IPS-20b (cell line): ENCODE measurements at regions not wholly inside any gene's neighbourhood (a gene's known extent, or its start where the extent isn't known, plus 50 kb on each side); places are given as distances from the start of the nearest gene placed in this dataset.
A peak's percentile ranks its signal among the peaks of the same experiment; 100 is the strongest.

ENCODE experiments used
- H3K27ac ChIP-seq: one replicate; pipeline ENCODE4 v1.5.1; 2013; ENCODE audit warnings: low read length
- H3K27me3 ChIP-seq: 2 replicates; pipeline ENCODE4 v1.6.1; 2013; ENCODE audit warnings: mild to moderate bottlenecking, low read length, inconsistent platforms; ENCODE audit not compliant: insufficient read depth
- H3K36me3 ChIP-seq: 2 replicates; pipeline ENCODE4 v1.6.1; 2013; ENCODE audit warnings: low read depth, mild to moderate bottlenecking, inconsistent platforms, low read length, moderate library complexity; ENCODE audit not compliant: insufficient read depth
- H3K4me1 ChIP-seq: 2 replicates; pipeline ENCODE4 v1.6.1; 2013; ENCODE audit warnings: mild to moderate bottlenecking, control low read depth, inconsistent platforms, low read length, moderate library complexity; ENCODE audit not compliant: insufficient read depth
- H3K4me3 ChIP-seq: 2 replicates; pipeline ENCODE4 v1.5.1; 2013; ENCODE audit warnings: mild to moderate bottlenecking, low read length, inconsistent platforms
- H3K9ac ChIP-seq: 2 replicates; pipeline ENCODE4 v1.6.1; 2013; ENCODE audit warnings: low read depth, mild to moderate bottlenecking, inconsistent platforms, low read length, moderate library complexity
- H3K9me3 ChIP-seq: 2 replicates; pipeline ENCODE4 v1.6.1; 2013; ENCODE audit warnings: mild to moderate bottlenecking, low read depth, low read length, inconsistent platforms; ENCODE audit not compliant: insufficient read depth

DNA sequence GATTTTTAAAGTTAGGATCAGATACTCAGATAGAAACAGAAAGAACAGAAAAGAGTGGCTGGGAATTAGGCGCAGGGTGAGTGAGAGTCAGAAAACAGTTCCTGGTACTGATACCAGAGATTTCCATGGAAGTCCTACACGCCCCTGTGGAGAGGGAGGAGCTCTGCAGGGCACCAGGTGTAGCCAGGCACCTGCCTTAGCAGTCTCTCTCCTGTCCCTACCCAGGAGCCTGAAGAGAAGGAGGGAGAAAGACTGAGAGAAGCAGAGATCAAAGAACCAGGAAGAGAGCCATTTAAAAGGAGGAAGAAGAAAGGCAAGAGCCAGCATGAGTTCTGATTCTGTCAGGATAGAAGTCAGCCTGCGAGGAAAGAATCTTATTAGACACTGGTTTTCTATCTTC, 65.0 kb downstream of the CBLN1 start:
- no peak overlapping the region for H3K9ac ChIP-seq
- no peak overlapping the region for H3K27ac ChIP-seq
- peaks cover 18% of the 10 kb centered on the region; the same call in 1 of the 2 replicates for H3K27me3 ChIP-seq
- no peak overlapping the region for H3K4me3 ChIP-seq
- H3K9me3 ChIP-seq: no peaks in the 10 kb centered on the region
- no peaks in the 10 kb centered on the region for H3K36me3 ChIP-seq
- H3K4me1 ChIP-seq: peaks cover 19% of the 10 kb centered on the region

DNA sequence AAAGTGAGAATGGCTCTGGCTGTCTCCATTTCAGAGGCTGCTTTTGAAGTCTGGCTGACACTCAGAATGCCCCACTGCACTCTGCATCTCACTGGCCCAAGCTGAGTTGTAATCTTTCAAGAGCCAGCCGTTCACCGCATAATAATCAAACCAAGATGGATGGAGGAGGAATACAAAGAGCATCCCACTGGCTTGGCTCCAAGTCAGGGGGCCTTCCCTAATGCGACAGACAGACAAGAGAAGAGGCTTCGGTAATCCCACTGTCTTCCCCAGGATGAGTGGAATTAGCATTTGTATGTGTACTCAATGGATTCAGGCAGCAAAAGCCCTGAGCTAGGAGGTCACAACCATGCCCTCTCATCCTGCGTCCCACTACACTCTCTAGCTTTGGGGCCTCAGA, 68.0 kb downstream of the CBLN1 start:
- no peaks in the 10 kb centered on the region for H3K9me3 ChIP-seq
- H3K4me1 ChIP-seq: peaks cover 19% of the 10 kb centered on the region
- peaks cover 19% of the 10 kb centered on the region; the same call in 1 of the 2 replicates for H3K27me3 ChIP-seq
- H3K27ac ChIP-seq: no peak overlapping the region
- no peak overlapping the region for H3K9ac ChIP-seq
- H3K4me3 ChIP-seq: peak overlapping the region; percentile 41; the same call in 1 of the 2 replicates
- no peaks in the 10 kb centered on the region for H3K36me3 ChIP-seq

DNA sequence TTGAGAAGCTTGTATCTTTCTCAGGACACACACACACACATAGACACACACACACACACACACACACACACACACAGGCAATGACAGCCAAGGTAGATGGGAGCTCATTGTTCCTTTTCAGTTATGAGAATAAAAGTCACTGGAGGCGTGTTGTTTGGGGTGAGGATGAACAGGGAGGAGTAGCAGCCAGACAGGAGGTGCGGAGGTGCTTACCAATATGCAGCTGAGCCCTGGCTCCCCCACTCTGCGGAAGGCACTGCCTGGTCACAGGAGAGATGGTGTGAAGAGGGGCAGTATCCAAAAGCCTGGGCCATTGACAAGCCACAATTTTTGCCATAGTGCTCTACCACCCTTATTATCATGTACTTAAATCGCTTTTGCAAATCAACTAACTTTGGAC, 77.4 kb downstream of the CBLN1 start:
- Histone ChIP-seq H3K4me1 (no peaks in the 10 kb centered on the region), H3K36me3 (no peaks in the 10 kb centered on the region), H3K9me3 (no peaks in the 10 kb centered on the region), H3K4me3 (no peak overlapping the region), H3K27ac (no peak overlapping the region), H3K27me3 (no peaks in the 10 kb centered on the region), H3K9ac (no peak overlapping the region)

DNA sequence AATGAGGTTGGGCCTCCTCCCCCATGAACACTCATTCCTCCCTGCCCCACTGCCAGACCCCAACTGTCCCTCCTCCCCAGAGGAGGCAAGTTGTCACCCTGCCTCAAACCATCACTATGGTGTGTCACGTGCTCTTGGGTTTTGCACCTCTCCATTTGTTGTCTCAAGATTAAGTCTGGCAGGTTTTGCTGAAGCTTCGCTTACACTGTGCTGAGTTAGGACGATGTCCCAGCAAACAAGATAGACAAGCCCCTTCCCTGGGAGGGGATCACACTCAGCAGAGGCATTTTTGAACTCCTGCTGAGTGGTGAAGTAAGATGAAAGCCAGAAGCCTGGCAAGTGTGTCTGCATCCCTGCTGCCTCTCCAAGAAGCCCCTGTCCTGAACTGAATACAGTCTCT, 78.3 kb downstream of the CBLN1 start:
- H3K4me1 ChIP-seq: no peaks in the 10 kb centered on the region
- no peaks in the 10 kb centered on the region for H3K9me3 ChIP-seq
- no peak overlapping the region for H3K9ac ChIP-seq
- H3K27ac ChIP-seq: no peak overlapping the region
- no peaks in the 10 kb centered on the region for H3K36me3 ChIP-seq
- H3K4me3 ChIP-seq: no peak overlapping the region
- H3K27me3 ChIP-seq: no peaks in the 10 kb centered on the region

DNA sequence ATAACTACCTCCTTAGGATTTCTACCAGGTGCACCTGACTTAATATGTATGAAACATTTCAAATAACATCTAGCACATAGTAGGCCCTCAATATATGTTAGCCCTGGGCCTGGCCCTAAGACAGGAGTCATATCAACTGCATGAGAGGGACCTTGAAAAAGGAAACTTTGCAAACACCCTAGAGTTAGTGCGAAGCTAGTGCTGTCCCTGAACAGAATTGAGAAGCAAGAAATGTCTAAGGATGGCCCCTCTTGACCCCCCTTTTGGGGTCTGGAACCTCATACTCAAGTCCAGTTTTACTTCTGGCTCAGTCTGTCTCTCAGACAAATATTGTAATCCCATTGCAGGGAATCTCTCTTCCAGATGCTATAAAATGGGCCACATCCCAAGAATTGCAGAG, 80.5 kb downstream of the CBLN1 start:
- Histone ChIP-seq H3K4me3 (no peak overlapping the region), H3K27me3 (no peaks in the 10 kb centered on the region), H3K9ac (no peak overlapping the region), H3K36me3 (no peaks in the 10 kb centered on the region), H3K9me3 (no peaks in the 10 kb centered on the region), H3K4me1 (no peaks in the 10 kb centered on the region), H3K27ac (no peak overlapping the region)

DNA sequence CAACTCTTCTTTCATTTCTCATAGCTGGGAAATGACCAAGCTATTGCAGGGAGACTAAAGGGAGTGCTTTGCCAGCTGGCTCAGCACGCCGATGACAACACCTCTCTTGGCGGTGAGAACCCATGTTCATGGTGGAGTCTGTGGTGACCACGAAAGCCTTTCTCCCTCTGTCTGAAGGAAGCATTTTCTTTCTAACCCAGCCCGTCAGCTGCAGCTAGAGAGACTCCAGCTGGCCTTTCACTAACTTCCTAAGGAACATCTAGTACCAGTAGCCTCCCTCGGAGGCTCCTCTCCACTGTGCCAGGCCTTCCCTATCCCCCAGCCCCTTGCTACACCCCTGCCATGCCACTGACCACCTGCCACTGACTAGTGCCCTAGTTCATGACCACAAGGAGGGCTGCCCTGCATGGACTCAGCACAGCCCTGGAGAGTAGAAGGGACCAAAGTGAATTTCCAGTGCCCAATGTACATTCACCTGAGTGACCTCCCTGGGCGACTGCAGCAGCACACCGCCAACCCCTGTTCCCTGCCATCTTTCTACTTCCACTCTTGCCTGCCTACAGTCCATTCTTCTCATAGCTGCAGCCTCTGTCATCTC, 81.3 kb downstream of the CBLN1 start:
- H3K9me3 ChIP-seq: no peaks in the 10 kb centered on the region
- H3K4me1 ChIP-seq: no peaks in the 10 kb centered on the region
- H3K27ac ChIP-seq: no peak overlapping the region
- no peak overlapping the region for H3K4me3 ChIP-seq
- H3K36me3 ChIP-seq: no peaks in the 10 kb centered on the region
- no peaks in the 10 kb centered on the region for H3K27me3 ChIP-seq
- H3K9ac ChIP-seq: no peak overlapping the region

DNA sequence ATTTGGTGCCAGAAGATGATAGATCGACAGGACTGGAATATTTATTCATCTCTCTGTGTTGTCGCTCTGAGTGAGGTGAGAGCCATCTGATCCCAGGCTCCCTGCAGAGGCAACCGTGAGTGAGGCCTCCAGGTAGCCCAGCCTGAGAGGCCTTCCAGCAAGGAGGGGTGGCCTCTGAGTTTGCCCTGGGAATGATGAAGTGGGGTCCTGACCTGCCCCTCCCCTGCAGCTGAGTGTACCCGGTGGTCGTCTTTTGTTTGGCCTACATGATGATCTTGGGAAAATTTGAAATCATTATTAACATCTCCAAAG, 86.4 kb downstream of the CBLN1 start:
- Histone ChIP-seq H3K9me3 (no peaks in the 10 kb centered on the region), H3K27ac (no peak overlapping the region), H3K36me3 (no peaks in the 10 kb centered on the region), H3K4me1 (no peaks in the 10 kb centered on the region), H3K27me3 (no peaks in the 10 kb centered on the region), H3K4me3 (no peak overlapping the region), H3K9ac (no peak overlapping the region)

DNA sequence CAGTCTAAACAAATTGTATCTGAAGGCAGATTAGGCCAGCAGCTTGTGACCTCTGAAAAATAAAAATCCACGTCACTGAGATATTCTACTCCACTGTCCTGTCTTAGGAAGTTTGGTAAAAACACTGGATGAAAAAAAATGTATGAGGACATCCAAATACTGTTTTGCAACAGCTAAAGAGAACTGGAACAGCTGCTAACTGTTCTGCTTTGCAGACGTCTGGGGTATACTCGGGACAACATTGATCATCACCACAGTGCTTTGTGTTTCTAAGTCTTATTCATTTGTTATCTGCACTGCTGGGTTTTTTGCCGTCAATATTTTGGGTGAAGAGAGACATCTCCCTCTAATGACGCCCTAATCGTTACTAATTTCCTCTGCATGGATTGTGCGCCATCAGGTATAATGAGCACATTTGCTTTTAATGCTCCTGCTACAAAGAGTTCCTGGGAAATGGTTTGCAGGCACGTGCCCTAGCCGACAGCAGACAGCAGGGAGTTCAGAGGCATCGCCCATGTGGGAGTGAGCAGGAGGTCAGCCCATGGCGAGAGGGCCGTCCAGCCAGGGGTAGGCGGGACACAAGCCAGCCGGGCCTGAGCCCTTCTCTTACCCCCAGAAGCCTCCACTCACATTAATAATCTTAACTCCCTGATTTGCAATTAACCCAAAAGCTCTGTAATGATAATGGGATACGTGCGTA, 87.0 kb downstream of the CBLN1 start:
- Histone ChIP-seq H3K36me3 (no peaks in the 10 kb centered on the region), H3K27me3 (no peaks in the 10 kb centered on the region), H3K4me1 (no peaks in the 10 kb centered on the region), H3K9ac (no peak overlapping the region), H3K4me3 (no peak overlapping the region), H3K9me3 (no peaks in the 10 kb centered on the region), H3K27ac (no peak overlapping the region)

DNA sequence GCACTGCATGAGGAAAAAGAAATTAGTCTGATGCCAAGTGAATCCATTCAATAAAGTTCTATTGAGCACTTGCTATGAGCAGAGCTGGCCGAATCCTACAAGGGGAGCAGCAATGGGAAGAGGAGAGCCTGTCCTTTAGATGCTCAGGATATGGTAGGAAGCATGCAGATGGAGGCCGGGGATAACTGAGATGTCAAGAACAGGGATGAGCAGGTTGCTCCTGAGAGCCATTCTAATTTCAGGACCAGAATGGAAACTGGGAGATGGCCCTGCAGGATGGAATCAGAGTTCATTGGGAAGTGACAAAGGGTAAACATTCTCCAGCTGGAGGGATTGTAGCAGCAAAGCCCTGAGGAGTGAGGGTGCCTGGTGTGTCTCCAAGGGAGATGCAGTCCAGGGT, 88.0 kb downstream of the CBLN1 start:
- Histone ChIP-seq H3K9me3 (no peaks in the 10 kb centered on the region), H3K4me1 (no peaks in the 10 kb centered on the region), H3K36me3 (no peaks in the 10 kb centered on the region), H3K27me3 (no peaks in the 10 kb centered on the region), H3K9ac (no peak overlapping the region), H3K4me3 (no peak overlapping the region), H3K27ac (no peak overlapping the region)

DNA sequence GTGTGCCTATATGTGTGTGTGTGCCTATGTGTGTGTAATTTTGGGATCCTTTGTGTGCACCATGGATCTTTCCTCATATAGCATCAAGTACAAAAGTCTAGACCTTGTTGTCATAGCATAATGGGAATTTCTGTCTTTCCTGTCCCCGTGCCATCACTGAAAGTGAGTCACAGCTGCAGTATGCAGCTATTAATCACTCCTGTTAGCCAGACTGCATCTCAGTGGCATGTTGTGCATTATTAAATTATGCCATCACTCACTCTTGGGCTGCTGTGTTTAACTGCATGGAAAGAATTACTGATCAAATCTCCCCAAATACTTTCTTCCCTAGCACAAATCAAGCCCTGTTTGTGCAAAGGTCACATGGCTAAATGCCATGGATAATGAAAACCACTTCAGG, 92.4 kb downstream of the CBLN1 start:
- Histone ChIP-seq H3K9ac (no peak overlapping the region), H3K27ac (no peak overlapping the region), H3K4me1 (no peaks in the 10 kb centered on the region), H3K36me3 (no peaks in the 10 kb centered on the region), H3K4me3 (no peak overlapping the region), H3K27me3 (no peaks in the 10 kb centered on the region), H3K9me3 (no peaks in the 10 kb centered on the region)

DNA sequence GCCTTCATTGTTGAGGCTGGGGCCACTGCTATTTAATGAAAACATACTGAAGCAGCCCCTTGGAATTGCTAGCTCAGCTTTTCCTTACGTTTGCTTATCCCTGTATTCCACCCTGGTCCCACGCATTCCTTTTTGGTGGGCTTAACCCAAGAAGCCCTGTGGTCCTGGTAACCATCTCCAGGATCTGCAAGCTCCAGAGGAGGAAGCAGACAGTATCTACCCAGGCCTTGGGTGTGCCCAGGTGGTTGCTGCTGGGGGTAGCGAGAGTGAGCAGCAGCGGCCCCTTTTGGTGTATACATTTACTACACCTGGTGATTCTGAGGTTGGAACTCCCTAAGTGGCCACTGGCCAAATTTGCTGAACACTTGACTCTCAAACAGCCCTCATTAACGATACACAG, 97.7 kb downstream of the CBLN1 start:
- H3K36me3 ChIP-seq: no peaks in the 10 kb centered on the region
- H3K27me3 ChIP-seq: no peaks in the 10 kb centered on the region

DNA sequence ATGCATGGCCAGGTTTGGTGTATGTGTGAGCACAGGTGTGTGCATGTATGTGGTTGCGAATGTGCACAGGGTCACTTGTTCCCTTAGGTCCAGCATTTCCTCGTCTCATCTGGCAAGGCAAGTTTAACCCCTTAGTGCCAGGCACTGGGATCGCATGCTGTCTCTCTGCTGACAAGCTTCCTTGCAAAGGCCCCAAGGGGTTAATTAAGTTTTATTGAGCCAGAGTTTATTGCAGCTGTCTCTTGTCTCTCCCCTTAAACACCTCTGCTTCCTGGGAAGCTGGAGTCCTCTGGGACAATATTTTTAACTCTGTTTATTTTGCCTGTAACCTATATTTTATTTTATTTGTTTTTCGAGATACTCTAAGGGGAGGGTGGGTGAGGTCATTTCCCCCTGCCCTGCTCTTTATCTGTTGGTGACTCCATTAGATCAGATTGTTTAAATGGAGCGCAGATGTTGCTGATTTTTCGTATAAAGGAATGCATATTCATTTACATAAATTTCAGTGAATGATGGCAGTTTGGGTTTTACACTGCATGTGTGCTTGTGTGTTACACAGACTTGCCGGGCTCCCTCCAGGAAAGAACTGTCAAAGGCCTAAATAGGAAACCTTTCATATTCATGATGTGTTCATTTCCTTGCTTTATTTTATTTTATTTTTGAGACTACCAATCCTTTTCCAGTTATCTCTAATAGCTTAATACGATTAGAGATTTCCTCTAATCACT, 99.7 kb downstream of the CBLN1 start:
- Histone ChIP-seq H3K9me3 (no peaks in the 10 kb centered on the region), H3K4me1 (no peaks in the 10 kb centered on the region; the same call in 1 of the 2 replicates), H3K9ac (no peak overlapping the region), H3K36me3 (no peaks in the 10 kb centered on the region), H3K27me3 (no peaks in the 10 kb centered on the region), H3K27ac (no peak overlapping the region), H3K4me3 (no peak overlapping the region)

More for the DNA sequence above, 97.7 kb downstream of the CBLN1 start:
- no peak overlapping the region for H3K9ac ChIP-seq
- no peak overlapping the region for H3K27ac ChIP-seq
- no peak overlapping the region for H3K4me3 ChIP-seq
- no peaks in the 10 kb centered on the region for H3K9me3 ChIP-seq
- H3K4me1 ChIP-seq: no peaks in the 10 kb centered on the region; the same call in 1 of the 2 replicates
